Keratinocyte (primary cell): ENCODE measurements at regions not wholly inside any gene's neighbourhood (a gene's known extent, or its start where the extent isn't known, plus 50 kb on each side); places are given as distances from the start of the nearest gene placed in this dataset.

Experiments
- CTCF ChIP-seq, 3 experiments: IDR thresholded peaks in 1 of 3; conservative IDR thresholded peaks in 1 of 3; optimal IDR thresholded peaks in 1 of 3; 2 replicates in 2 of 3; 3 replicates in 1 of 3; pipeline versions ENCODE3 to v1.5.1; 2011; ENCODE audit warnings: low read length in 3 of 3, mild to moderate bottlenecking in 3 of 3, moderate library complexity in 2 of 3, control low read depth in 1 of 3, inconsistent platforms in 1 of 3; ENCODE audit not compliant: insufficient read depth in 2 of 3; ENCODE audit errors: extremely low read depth in 1 of 3
- EZH2 ChIP-seq: IDR thresholded peaks from one replicate; pipeline ENCODE4 v1.6.1; 2012; ENCODE audit warnings: inconsistent platforms, mild to moderate bottlenecking, low read length, moderate library complexity

- TF ChIP-seq CTCF (optimal IDR thresholded peaks at IDR 0.05 in 1 of 3, IDR thresholded peaks at IDR 0.05 in 1 of 3, conservative IDR thresholded peaks at IDR 0.05 in 1 of 3; ENCODE audit: extremely low read depth in 1 of 3, insufficient read depth in 2 of 3, low read length in 3 of 3) (no peak), EZH2 (no peak)
Measured at GRCh38 chr13:83702021-83702420, 180.3 kb downstream of the SLITRK1 start.
